GM12878 (cell line): ENCODE measurements at regions not wholly inside any gene's neighbourhood (a gene's known extent, or its start where the extent isn't known, plus 50 kb on each side); places are given as distances from the start of the nearest gene placed in this dataset.

Experiments
- ATAC-seq: fragments of 200-7000 bp; cut with Tn5 transposase; 3 replicates; pipeline ENCODE4 v1.9.1; 2020; ENCODE audit warnings: mild to moderate bottlenecking, moderate library complexity
- BruUV-seq: library from RNA; stranded (reverse); fragments of 400-500 nt; replicated peaks from 2 replicates; lab custom pipeline; 2021; lab: Mats Ljungman, UMichigan
- CTCF ChIA-PET: fragments of 300-600 bp; sonication (Branson Sonifier 250); formaldehyde crosslinking; extraction: SDS; loops from one replicate; lab custom pipeline; 2021; ENCODE audit warnings: inconsistent platforms; lab: Yijun Ruan, JAX
- POLR2A ChIA-PET: fragments of 350-600 bp; formaldehyde crosslinking; extraction: SDS; loops from one replicate; lab custom pipeline; 2021; ENCODE audit warnings: inconsistent platforms; lab: Charles Lee
- RAD21 ChIA-PET: fragments of 300-600 bp; sonication (Branson Sonifier 250); formaldehyde crosslinking; loops from one replicate; lab custom pipeline; 2023; ENCODE audit warnings: antibody characterized with exemption; ENCODE audit not compliant: unreplicated experiment; lab: Charles Lee
- SMC1A ChIA-PET: fragments of 300-600 bp; sonication (Branson Sonifier 250); formaldehyde crosslinking; loops from one replicate; lab custom pipeline; 2023; ENCODE audit not compliant: unreplicated experiment, uncharacterized antibody; lab: Charles Lee
- DNase-seq: peaks from one replicate; pipeline ENCODE4 v3.0.0-alpha.2; 2011; ENCODE audit warnings: low read depth, low spot score
- FAIRE-seq: peaks from 3 replicates; lab custom pipeline; 2011; peaks lifted over from hg19 to GRCh38; lab: Jason Lieb, UNC
- H2AFZ ChIP-seq: 2 replicates; pipeline ENCODE4 v1.6.0; 2011; ENCODE audit warnings: low read depth, low read length, control low read depth; ENCODE audit not compliant: control insufficient read depth
- H3K27ac ChIP-seq: 2 replicates; pipeline ENCODE4 v1.5.1; 2011; ENCODE audit warnings: control low read depth; ENCODE audit not compliant: control insufficient read depth, insufficient read depth
- H3K27me3 ChIP-seq, 2 experiments: replicated peaks in 1 of 2; 2 replicates each; pipeline versions ENCODE4 v1.6.0 to v1.6.1; 2011; ENCODE audit warnings: low read length in 1 of 2; ENCODE audit not compliant: control insufficient read depth in 2 of 2, insufficient read depth in 2 of 2
- H3K36me3 ChIP-seq, 2 experiments: 2 replicates each; pipeline ENCODE4 v1.5.1; 2011; ENCODE audit warnings: low read length in 1 of 2; ENCODE audit not compliant: control insufficient read depth in 2 of 2, insufficient read depth in 2 of 2
- H3K4me1 ChIP-seq: 2 replicates; pipeline ENCODE4 v1.6.1; 2011; ENCODE audit warnings: mild to moderate bottlenecking, low read length, moderate library complexity, mixed read lengths; ENCODE audit not compliant: control insufficient read depth, insufficient read depth
- H3K4me2 ChIP-seq: 2 replicates; pipeline ENCODE4 v1.6.0; 2011; ENCODE audit warnings: control low read depth; ENCODE audit not compliant: control insufficient read depth, insufficient read depth
- H3K4me3 ChIP-seq: fragments of 200-600 bp; sonication (generic); 2 replicates; pipeline ENCODE4 v1.5.1; 2016
- H3K79me2 ChIP-seq: 2 replicates; pipeline ENCODE4 v1.6.0; 2011; ENCODE audit warnings: low read length; ENCODE audit not compliant: control insufficient read depth, insufficient read depth
- H3K9ac ChIP-seq: 2 replicates; pipeline ENCODE4 v1.8.0; 2011; ENCODE audit warnings: low read length, control low read depth, mixed read lengths; ENCODE audit not compliant: control insufficient read depth, insufficient read depth
- H3K9me3 ChIP-seq: replicated peaks from 3 replicates; pipeline ENCODE4 v1.5.1; 2011; ENCODE audit warnings: mild to moderate bottlenecking, low read length; ENCODE audit not compliant: control insufficient read depth, insufficient read depth
- H4K20me1 ChIP-seq: 2 replicates; pipeline ENCODE4 v1.6.0; 2011; ENCODE audit not compliant: control insufficient read depth, insufficient read depth
- CBX5 ChIP-seq: sonication (generic); IDR thresholded peaks from 2 replicates; pipeline ENCODE4 v1.6.1; 2016; ENCODE audit warnings: low read depth, moderate library complexity, mild to moderate bottlenecking, inconsistent platforms
- FOS ChIP-seq: IDR thresholded peaks from 3 replicates; pipeline ENCODE4 v1.6.1; 2011; ENCODE audit warnings: borderline replicate concordance; ENCODE audit not compliant: insufficient read length; ENCODE audit errors: extremely low read depth
- HDGF ChIP-seq: fragments of 450-650 bp; IDR thresholded peaks from 2 replicates; pipeline ENCODE4 v1.6.1; 2016; ENCODE audit warnings: antibody characterized with exemption
- IKZF1 ChIP-seq: fragments of 450-650 bp; conservative IDR thresholded peaks from 2 replicates; pipeline ENCODE4 v1.6.1; 2017; ENCODE audit warnings: antibody characterized with exemption, mild to moderate bottlenecking
- KDM1A ChIP-seq: fragments of 200-600 bp; sonication (generic); IDR thresholded peaks from 2 replicates; pipeline ENCODE4 v1.6.1; 2016; ENCODE audit warnings: borderline replicate concordance
- NR2C2 ChIP-seq: IDR thresholded peaks from 2 replicates; pipeline ENCODE4 v1.6.1; 2011; ENCODE audit warnings: borderline replicate concordance, low read depth; ENCODE audit not compliant: control insufficient read depth, insufficient read length
- RB1 ChIP-seq: fragments of 450-650 bp; formaldehyde crosslinking; IDR thresholded peaks from 2 replicates; pipeline ENCODE4 v1.6.1; 2017; ENCODE audit warnings: mild to moderate bottlenecking, borderline replicate concordance
- RBBP5 ChIP-seq: fragments of 200-600 bp; sonication (generic); conservative IDR thresholded peaks from 2 replicates; pipeline ENCODE4 v1.6.1; 2016
- STAT3 ChIP-seq: IDR thresholded peaks from 2 replicates; pipeline ENCODE4 v1.6.1; 2011; ENCODE audit warnings: low read depth, low read length, improper control_type of control experiment
- TCF3 ChIP-seq: IDR thresholded peaks from 2 replicates; pipeline ENCODE4 v1.6.1; 2012; ENCODE audit warnings: low read depth, mild to moderate bottlenecking, low read length, borderline replicate concordance; ENCODE audit not compliant: insufficient read depth
- YBX1 ChIP-seq: fragments of 450-650 bp; IDR thresholded peaks from 2 replicates; pipeline ENCODE4 v1.6.1; 2016; ENCODE audit warnings: antibody characterized with exemption
- ZBED1 ChIP-seq: IDR thresholded peaks from 2 replicates; pipeline ENCODE4 v1.6.1; 2016; ENCODE audit warnings: borderline replicate concordance
- ZNF207 ChIP-seq: fragments of 450-650 bp; IDR thresholded peaks from 2 replicates; pipeline ENCODE4 v1.6.1; 2014; ENCODE audit warnings: antibody characterized with exemption, mild to moderate bottlenecking, borderline replicate concordance
- in situ Hi-C: fragments of 300-500 bp; cut with MboI; formaldehyde crosslinking; loops from 9 replicates; pipeline ENCODE4 v1.14.3; 2018; ENCODE audit warnings: mixed read lengths
- intact Hi-C: fragments of 100-400 bp; cut with micrococcal nuclease; formaldehyde crosslinking; loops from one replicate; pipeline ENCODE4 v1.14.2; 2022; ENCODE audit not compliant: unreplicated experiment
- TF ChIP-seq, protein P1 (sequence below): IDR thresholded peaks from 2 replicates; pipeline ENCODE4 v1.6.1; 2012; ENCODE audit warnings: low read depth, low read length, improper control_type of control experiment

DNA sequence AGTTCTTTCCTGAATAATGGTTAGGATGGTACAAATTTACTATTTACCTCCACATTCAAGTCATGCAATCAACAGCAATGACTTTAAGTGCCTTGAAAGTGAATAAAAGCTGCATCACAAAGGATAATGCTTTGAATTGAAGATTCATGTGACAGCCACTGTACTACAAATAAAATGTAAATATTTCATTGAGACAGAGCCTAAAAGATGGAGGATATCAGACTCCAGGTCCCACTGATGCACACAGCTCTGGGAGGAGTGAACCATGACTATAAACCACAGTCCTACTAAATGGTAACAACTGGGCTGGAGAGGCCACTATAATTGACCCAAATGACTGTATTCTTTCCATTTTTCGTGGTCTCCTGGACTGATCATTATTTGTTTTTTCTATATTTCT lies 576.9 kb downstream of the ADCYAP1 start (continued):
- TF ChIP-seq ZBED1 = no peak

DNA sequence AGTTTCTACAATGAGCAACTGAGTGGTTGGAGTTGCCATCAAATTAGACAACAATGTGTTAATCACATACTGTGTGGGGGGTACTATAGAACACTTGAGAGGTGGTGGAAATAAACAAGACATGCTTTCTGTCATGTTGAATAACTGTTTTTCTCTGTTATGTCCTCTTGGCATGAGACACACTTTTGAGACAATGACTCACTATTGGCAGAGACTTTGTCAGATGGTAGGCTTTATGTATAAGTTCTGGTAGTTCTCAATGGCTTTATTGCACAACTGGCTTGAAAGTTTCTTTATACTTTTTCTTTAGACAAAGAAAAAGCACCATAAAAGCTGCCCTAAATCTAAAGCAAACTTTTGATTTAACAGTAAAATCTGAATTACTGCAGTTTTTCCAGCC lies 578.7 kb downstream of the ADCYAP1 start:
- H3K36me3 ChIP-seq = no peaks in the 10 kb centered on the region
- no peak overlapping the region for H3K4me2 ChIP-seq
- no TSS peak for BruUV-seq
- no peaks in the 10 kb centered on the region for H4K20me1 ChIP-seq
- no peak overlapping the region for H3K9ac ChIP-seq
- no peaks in the 10 kb centered on the region for H3K9me3 ChIP-seq
- FAIRE-seq (no peak), DNase-seq (no peak), ATAC-seq (no peak)
- H3K4me1 ChIP-seq = no peaks in the 10 kb centered on the region
- in situ Hi-C loops = loop anchor here (25.0 kb wide), 1 partner anchor 621 kb away; no protein-coding TSS in a partner anchor
- intact Hi-C loops = no loop called here
- ChIA-PET RAD21 (no interaction called here), CTCF (no interaction called here), POLR2A (no interaction called here), SMC1A (no interaction called here)
- H3K27ac ChIP-seq = no peak overlapping the region
- no peaks in the 10 kb centered on the region for H3K79me2 ChIP-seq
- H3K4me3 ChIP-seq = no peak overlapping the region
- H3K27me3 ChIP-seq = no peaks in the 10 kb centered on the region
- TF ChIP-seq TCF3 = no peak
- TF ChIP-seq KDM1A = no peak
- TF ChIP-seq, protein P1, sequence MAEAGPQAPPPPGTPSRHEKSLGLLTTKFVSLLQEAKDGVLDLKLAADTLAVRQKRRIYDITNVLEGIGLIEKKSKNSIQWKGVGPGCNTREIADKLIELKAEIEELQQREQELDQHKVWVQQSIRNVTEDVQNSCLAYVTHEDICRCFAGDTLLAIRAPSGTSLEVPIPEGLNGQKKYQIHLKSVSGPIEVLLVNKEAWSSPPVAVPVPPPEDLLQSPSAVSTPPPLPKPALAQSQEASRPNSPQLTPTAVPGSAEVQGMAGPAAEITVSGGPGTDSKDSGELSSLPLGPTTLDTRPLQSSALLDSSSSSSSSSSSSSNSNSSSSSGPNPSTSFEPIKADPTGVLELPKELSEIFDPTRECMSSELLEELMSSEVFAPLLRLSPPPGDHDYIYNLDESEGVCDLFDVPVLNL = no peak
- TF ChIP-seq RBBP5 = no peak
- TF ChIP-seq STAT3 = no peak
- no peak for TF ChIP-seq CBX5
- TF ChIP-seq ZNF207 = no peak
- TF ChIP-seq HDGF = no peak
- no peak for TF ChIP-seq NR2C2
- no peak for TF ChIP-seq YBX1
- no peak for TF ChIP-seq FOS
- no peak for TF ChIP-seq RB1
- TF ChIP-seq IKZF1 = no peak
- no peak overlapping the region for H2AFZ ChIP-seq
